H9 (cell line): ENCODE measurements at regions not wholly inside any gene's neighbourhood (a gene's known extent, or its start where the extent isn't known, plus 50 kb on each side); places are given as distances from the start of the nearest gene placed in this dataset.

Source experiments
- DNase-seq: peaks from one replicate; pipeline ENCODE4 v3.0.0-alpha.2; 2017
- H2AFZ ChIP-seq: one replicate; pipeline ENCODE4 v1.6.1; 2013; ENCODE audit warnings: mild to moderate bottlenecking, low read length, control low read depth, moderate library complexity
- H2AK5ac ChIP-seq: 2 replicates; pipeline ENCODE4 v1.6.1; 2013; ENCODE audit warnings: low read length, control low read depth, mixed read lengths; ENCODE audit not compliant: insufficient read length
- H2BK120ac ChIP-seq: one replicate; pipeline ENCODE4 v1.6.1; 2013; ENCODE audit warnings: low read depth, mild to moderate bottlenecking, low read length, control low read depth, inconsistent platforms; ENCODE audit not compliant: poor library complexity, severe bottlenecking
- H2BK12ac ChIP-seq: 2 replicates; pipeline ENCODE4 v1.6.1; 2013; ENCODE audit warnings: low read length, control low read depth, mixed read lengths, low read depth; ENCODE audit not compliant: insufficient read length
- H2BK15ac ChIP-seq: 2 replicates; pipeline ENCODE4 v1.6.1; 2013; ENCODE audit warnings: low read depth, low read length, control low read depth
- H2BK20ac ChIP-seq: one replicate; pipeline ENCODE4 v1.6.1; 2013; ENCODE audit warnings: low read depth, mild to moderate bottlenecking, low read length, control low read depth, inconsistent platforms; ENCODE audit not compliant: poor library complexity, severe bottlenecking
- H2BK5ac ChIP-seq: 2 replicates; pipeline ENCODE4 v1.6.1; 2013; ENCODE audit warnings: low read length, control low read depth, mixed read lengths; ENCODE audit not compliant: insufficient read length
- H3K14ac ChIP-seq: 2 replicates; pipeline ENCODE4 v1.6.1; 2013; ENCODE audit warnings: low read length, control low read depth; ENCODE audit not compliant: insufficient read depth
- H3K18ac ChIP-seq: 2 replicates; pipeline ENCODE4 v1.6.1; 2013; ENCODE audit warnings: low read depth, mild to moderate bottlenecking, mixed read lengths, low read length, control low read depth; ENCODE audit not compliant: insufficient read length
- H3K23ac ChIP-seq: 2 replicates; pipeline ENCODE4 v1.6.1; 2013; ENCODE audit warnings: low read length, control low read depth, mixed read lengths, low read depth; ENCODE audit not compliant: insufficient read length
- H3K23me2 ChIP-seq: 2 replicates; pipeline ENCODE4 v1.6.1; 2013; ENCODE audit warnings: low read depth, mild to moderate bottlenecking, mixed read lengths, low read length, control low read depth; ENCODE audit not compliant: insufficient read length, poor library complexity, severe bottlenecking
- H3K27ac ChIP-seq: 2 replicates; pipeline ENCODE4 v1.5.1; 2013; ENCODE audit warnings: low read length, control low read depth, mixed read lengths, low read depth; ENCODE audit not compliant: insufficient read length
- H3K27me3 ChIP-seq: 2 replicates; pipeline ENCODE4 v1.6.1; 2013; ENCODE audit warnings: low read length, control low read depth, inconsistent platforms; ENCODE audit not compliant: insufficient read depth
- H3K4ac ChIP-seq: 2 replicates; pipeline ENCODE4 v1.6.1; 2013; ENCODE audit warnings: low read depth, mild to moderate bottlenecking, control low read depth, inconsistent platforms, low read length, moderate library complexity
- H3K4me1 ChIP-seq: 2 replicates; pipeline ENCODE4 v1.6.1; 2013; ENCODE audit warnings: low read length, control low read depth, inconsistent platforms; ENCODE audit not compliant: insufficient read depth
- H3K4me2 ChIP-seq: 2 replicates; pipeline ENCODE4 v1.6.1; 2013; ENCODE audit warnings: low read length, control low read depth, mixed read lengths; ENCODE audit not compliant: insufficient read length, insufficient read depth
- H3K56ac ChIP-seq: 2 replicates; pipeline ENCODE4 v1.6.1; 2013; ENCODE audit warnings: low read depth, mild to moderate bottlenecking, mixed read lengths, low read length, control low read depth; ENCODE audit not compliant: insufficient read length
- H3K79me1 ChIP-seq: 2 replicates; pipeline ENCODE4 v1.6.1; 2013; ENCODE audit warnings: low read depth, mild to moderate bottlenecking, moderate library complexity, low read length, control low read depth, inconsistent platforms; ENCODE audit not compliant: insufficient read depth, poor library complexity, severe bottlenecking
- H3K79me2 ChIP-seq: 2 replicates; pipeline ENCODE4 v1.6.1; 2013; ENCODE audit warnings: low read length, control low read depth, inconsistent platforms; ENCODE audit not compliant: insufficient read depth
- H3K9ac ChIP-seq: 2 replicates; pipeline ENCODE4 v1.6.1; 2013; ENCODE audit warnings: low read length, control low read depth, mixed read lengths; ENCODE audit not compliant: insufficient read length; ENCODE audit errors: extremely low read depth
- H3K9me3 ChIP-seq: one replicate; pipeline ENCODE4 v1.6.1; 2013; ENCODE audit warnings: low read depth, low read length, inconsistent platforms; ENCODE audit not compliant: control insufficient read depth
- H3T11ph ChIP-seq: one replicate; pipeline ENCODE4 v1.6.1; 2013; ENCODE audit warnings: mild to moderate bottlenecking, low read length, control low read depth, inconsistent platforms
- H4K20me1 ChIP-seq: one replicate; pipeline ENCODE4 v1.6.1; 2013; ENCODE audit not compliant: control insufficient read depth, insufficient read length, insufficient read depth
- H4K5ac ChIP-seq: 2 replicates; pipeline ENCODE4 v1.6.1; 2013; ENCODE audit warnings: low read depth, mild to moderate bottlenecking, mixed read lengths, low read length, control low read depth; ENCODE audit not compliant: insufficient read length
- H4K8ac ChIP-seq: replicated peaks from 2 replicates; pipeline ENCODE4 v1.6.1; 2013; ENCODE audit warnings: low read length, control low read depth, mixed read lengths, low read depth; ENCODE audit not compliant: insufficient read length
- H4K91ac ChIP-seq: 2 replicates; pipeline ENCODE4 v1.6.1; 2013; ENCODE audit warnings: low read depth, mild to moderate bottlenecking, moderate library complexity, mixed read lengths, low read length, control low read depth; ENCODE audit not compliant: insufficient read length
- H3K27ac Mint-ChIP-seq, 3 experiments: 2 replicates in 2 of 3; 3 replicates in 1 of 3; pipeline ENCODE4 v1.8.0; 2020 to 2021; ENCODE audit warnings: mixed read lengths in 3 of 3, mild to moderate bottlenecking in 1 of 3, moderate library complexity in 1 of 3
- H3K27me3 Mint-ChIP-seq: 2 replicates; pipeline ENCODE4 v1.8.0; 2021; ENCODE audit warnings: low read depth, mild to moderate bottlenecking, moderate library complexity, mixed read lengths
- H3K36me3 Mint-ChIP-seq, 3 experiments: 2 replicates in 2 of 3; 3 replicates in 1 of 3; pipeline ENCODE4 v1.8.0; 2020 to 2021; ENCODE audit warnings: low read depth in 3 of 3, mixed read lengths in 3 of 3; ENCODE audit not compliant: insufficient read depth in 1 of 3
- H3K4me1 Mint-ChIP-seq, 2 experiments: 2 replicates each; pipeline ENCODE4 v1.8.0; 2020; ENCODE audit warnings: mixed read lengths in 2 of 2
- H3K4me3 Mint-ChIP-seq, 2 experiments: 2 replicates in 1 of 2; 3 replicates in 1 of 2; pipeline ENCODE4 v1.8.0; 2020 to 2021; ENCODE audit warnings: mild to moderate bottlenecking in 2 of 2, mixed read lengths in 2 of 2, moderate library complexity in 1 of 2
- H3K9me3 Mint-ChIP-seq, 2 experiments: 2 replicates in 1 of 2; 3 replicates in 1 of 2; pipeline ENCODE4 v1.8.0; 2020; ENCODE audit warnings: mild to moderate bottlenecking in 2 of 2, mixed read lengths in 2 of 2, moderate library complexity in 1 of 2
- CTCF ChIP-seq: fragments of 200-600 bp; sonication (generic); conservative IDR thresholded peaks from 3 replicates; pipeline ENCODE4 v1.8.0; 2021; ENCODE audit warnings: antibody characterized with exemption, mild to moderate bottlenecking
- WGBS: extraction: QIAGEN DNeasy Blood & Tissue Kit; methylation state at CpG from one replicate; pipeline ENCODE4 v1.1.7; 2013; ENCODE audit warnings: missing lambda C conversion rate, low lambda C conversion rate, mixed read lengths; ENCODE audit not compliant: insufficient read length; ENCODE audit errors: extremely low coverage; 5-methylcytosine and 5-hydroxymethylcytosine counted together

- no peak for TF ChIP-seq CTCF
- no peak overlapping the region for H3K4me2 ChIP-seq
- H4K91ac ChIP-seq: no peak overlapping the region
- no peaks in the 10 kb centered on the region for H3K9me3 ChIP-seq
- no peak overlapping the region for H2BK12ac ChIP-seq
- H4K8ac ChIP-seq: no peak overlapping the region
- Mint-ChIP-seq H3K4me1 (peaks cover 0 to 2% of the 10 kb centered on the region in 2 experiments; a peak in 1 of 4 replicates), H3K36me3 (no peaks in the 10 kb centered on the region; a peak in 1 of 7 replicates), H3K27me3 (no peaks in the 10 kb centered on the region), H3K27ac (no peak overlapping the region), H3K9me3 (peaks cover 3 to 7% of the 10 kb centered on the region in 2 experiments; a peak in 4 of 5 replicates), H3K4me3 (no peak overlapping the region)
- no peak overlapping the region for H3K27ac ChIP-seq
- H2AK5ac ChIP-seq: no peak overlapping the region
- H2BK5ac ChIP-seq: no peak overlapping the region
- no peaks in the 10 kb centered on the region for H3K23me2 ChIP-seq
- no peak overlapping the region for H3K56ac ChIP-seq
- H3K79me2 ChIP-seq: no peaks in the 10 kb centered on the region
- no CpG with 5 or more reads among the region's 6 CpGs for WGBS
- no peak overlapping the region for H3K23ac ChIP-seq
- no peak overlapping the region for H3K9ac ChIP-seq
- no peak for DNase-seq
- no peak overlapping the region for H2BK120ac ChIP-seq
- H3K79me1 ChIP-seq: no peaks in the 10 kb centered on the region
- no peaks in the 10 kb centered on the region for H4K20me1 ChIP-seq
- H3K27me3 ChIP-seq: no peaks in the 10 kb centered on the region
- H2BK20ac ChIP-seq: no peak overlapping the region
- H3T11ph ChIP-seq: no peak overlapping the region
- no peak overlapping the region for H2BK15ac ChIP-seq
- H3K4ac ChIP-seq: no peak overlapping the region
- no peak overlapping the region for H2AFZ ChIP-seq
- H3K4me1 ChIP-seq: no peaks in the 10 kb centered on the region
- no peak overlapping the region for H4K5ac ChIP-seq
- no peak overlapping the region for H3K14ac ChIP-seq
- no peak overlapping the region for H3K18ac ChIP-seq
Measured at GRCh38 chr3:65044401-65044800, 356.6 kb upstream of the ADAMTS9 start.
